Smooth muscle cell (in vitro differentiated cells): ENCODE measurements at regions not wholly inside any gene's neighbourhood (a gene's known extent, or its start where the extent isn't known, plus 50 kb on each side); places are given as distances from the start of the nearest gene placed in this dataset.

Source experiments
- DNase-seq: peaks from one replicate; lab custom pipeline; 2025; ENCODE audit not compliant: unreplicated experiment; lab: John Stamatoyannopoulos, UW
- H2AFZ ChIP-seq: fragments of 200-600 bp; sonication (generic); 2 replicates; pipeline ENCODE4 v1.6.0; 2016; ENCODE audit warnings: antibody characterized with exemption, low read depth, mild to moderate bottlenecking
- H3F3A ChIP-seq: fragments of 200-600 bp; sonication (generic); 2 replicates; pipeline ENCODE4 v1.6.0; 2017; ENCODE audit warnings: antibody characterized with exemption, low read depth
- H3K27ac ChIP-seq: fragments of 200-600 bp; sonication (generic); 2 replicates; pipeline ENCODE4 v1.5.1; 2016; ENCODE audit warnings: low read depth, mild to moderate bottlenecking
- H3K27me3 ChIP-seq: fragments of 200-600 bp; sonication (generic); 2 replicates; pipeline ENCODE4 v1.6.1; 2016; ENCODE audit warnings: low read depth, mild to moderate bottlenecking
- H3K36me3 ChIP-seq: fragments of 200-600 bp; sonication (generic); 2 replicates; pipeline ENCODE4 v1.5.1; 2016; ENCODE audit warnings: low read depth
- H3K4me1 ChIP-seq: fragments of 200-600 bp; sonication (generic); 2 replicates; pipeline ENCODE4 v1.5.1; 2016; ENCODE audit warnings: low read depth
- H3K4me2 ChIP-seq: fragments of 200-600 bp; sonication (generic); 2 replicates; pipeline ENCODE4 v1.6.0; 2016; ENCODE audit warnings: mild to moderate bottlenecking
- H3K4me3 ChIP-seq: fragments of 200-600 bp; sonication (generic); 2 replicates; pipeline ENCODE4 v1.5.1; 2016; ENCODE audit warnings: mild to moderate bottlenecking
- H3K79me2 ChIP-seq: fragments of 200-600 bp; sonication (generic); 2 replicates; pipeline ENCODE4 v1.6.0; 2016; ENCODE audit warnings: low read depth, mild to moderate bottlenecking
- H3K9ac ChIP-seq: fragments of 200-600 bp; sonication (generic); 2 replicates; pipeline ENCODE4 v1.6.0; 2016; ENCODE audit warnings: low read depth
- H3K9me3 ChIP-seq: fragments of 200-600 bp; sonication (generic); replicated peaks from 2 replicates; pipeline ENCODE4 v1.5.1; 2016; ENCODE audit warnings: low read depth
- H4K20me1 ChIP-seq: fragments of 200-600 bp; sonication (generic); 2 replicates; pipeline ENCODE4 v1.6.0; 2016; ENCODE audit warnings: low read depth
- CTCF ChIP-seq: fragments of 200-600 bp; sonication (generic); IDR thresholded peaks from 2 replicates; pipeline ENCODE4 v1.5.1; 2017; ENCODE audit warnings: borderline replicate concordance, mild to moderate bottlenecking, antibody characterized with exemption; ENCODE audit not compliant: insufficient read depth, poor library complexity, severe bottlenecking
- WGBS: methylation state at CpG from one replicate; pipeline ENCODE4 v1.1.7; 2016; ENCODE audit warnings: low lambda C conversion rate; 5-methylcytosine and 5-hydroxymethylcytosine counted together

GRCh38 chr7:121579639-121580038 lies 183.5 kb upstream of the FAM3C start:
- no peak overlapping the region for H3K9ac ChIP-seq
- H3K9me3 ChIP-seq = no peaks in the 10 kb centered on the region
- no peaks in the 10 kb centered on the region for H4K20me1 ChIP-seq
- H2AFZ ChIP-seq = no peak overlapping the region
- no peak overlapping the region for H3K27ac ChIP-seq
- H3K27me3 ChIP-seq = no peaks in the 10 kb centered on the region
- peaks cover 16% of the 10 kb centered on the region for H3K4me1 ChIP-seq
- WGBS = 97% methylated on average over 1 of the region's 1 CpG
- H3F3A ChIP-seq = no peaks in the 10 kb centered on the region
- DNase-seq = no peak
- H3K79me2 ChIP-seq = no peaks in the 10 kb centered on the region
- no peaks in the 10 kb centered on the region for H3K36me3 ChIP-seq
- H3K4me2 ChIP-seq = no peak overlapping the region
- H3K4me3 ChIP-seq = no peak overlapping the region
- TF ChIP-seq CTCF = no peak

- Histone ChIP-seq H3K27me3 (no peaks in the 10 kb centered on the region), H3K27ac (no peak overlapping the region), H4K20me1 (no peaks in the 10 kb centered on the region), H3K9me3 (no peaks in the 10 kb centered on the region), H2AFZ (no peak overlapping the region), H3K9ac (no peak overlapping the region), H3K4me2 (no peak overlapping the region), H3K36me3 (no peaks in the 10 kb centered on the region), H3F3A (no peaks in the 10 kb centered on the region), H3K4me3 (no peak overlapping the region), H3K79me2 (no peaks in the 10 kb centered on the region), H3K4me1 (peaks cover 16% of the 10 kb centered on the region)
- no peak for DNase-seq
- TF ChIP-seq CTCF = no peak
- WGBS = 83% methylated on average over 3 of the region's 3 CpGs
Observed at GRCh38 chr7:121578669-121579068, 182.6 kb upstream of the FAM3C start.

- peaks cover 16% of the 10 kb centered on the region for H3K4me1 ChIP-seq
- no peak overlapping the region for H3K4me3 ChIP-seq
- H3K9me3 ChIP-seq = no peaks in the 10 kb centered on the region
- no peak for TF ChIP-seq CTCF
- no peak overlapping the region for H2AFZ ChIP-seq
- no peaks in the 10 kb centered on the region for H3K36me3 ChIP-seq
- WGBS = 69% methylated on average over 6 of the region's 6 CpGs
- H3K79me2 ChIP-seq = no peaks in the 10 kb centered on the region
- H3F3A ChIP-seq = no peaks in the 10 kb centered on the region
- no peak overlapping the region for H3K27ac ChIP-seq
- H4K20me1 ChIP-seq = no peaks in the 10 kb centered on the region
- no peak for DNase-seq
- no peaks in the 10 kb centered on the region for H3K27me3 ChIP-seq
- no peak overlapping the region for H3K9ac ChIP-seq
- no peak overlapping the region for H3K4me2 ChIP-seq
Observed at GRCh38 chr7:121576148-121576917, 180.2 kb upstream of the FAM3C start.
